ENCODE measurements at regions not wholly inside any gene's neighbourhood (a gene's known extent, or its start where the extent isn't known, plus 50 kb on each side); places are given as distances from the start of the nearest gene placed in this dataset.

- H3K9me3 ChIP-seq = no peaks in the 10 kb centered on the region
- intact Hi-C loops (cut with DNase I; ENCODE audit: low total_unique reads) = no loop called here
- 71 to 81% (median 75%) methylated on average over 8 of the region's 8 CpGs for WGBS, 5 donors
Observed at GRCh38 chr7:106471686-106472440, 187.1 kb upstream of the NAMPT start.

GRCh38 chr7:106471021-106471420, 186.2 kb upstream of the NAMPT start:
- H3K27me3 ChIP-seq (replicated peaks in 1 of 7) = peaks cover 0 to 4% (median 0%) of the 10 kb centered on the region in 7 donors
- DNase-seq = no peak
- H3K9me3 ChIP-seq = no peaks in the 10 kb centered on the region
- 78 to 89% (median 82%) methylated on average over 2 of the region's 2 CpGs for WGBS, 5 donors
- TF ChIP-seq POLR2A (IDR thresholded peaks at IDR 0.05) (no peak), POLR2AphosphoS5 (IDR thresholded peaks at IDR 0.05) (no peak), CTCF (IDR thresholded peaks at IDR 0.05 in 8 of 11, conservative IDR thresholded peaks at IDR 0.05 in 3 of 11) (no peak)
- peaks cover 0 to 6% (median under 1%) of the 10 kb centered on the region in 6 donors for H3K4me1 ChIP-seq
- no peak overlapping the region for H3K27ac ChIP-seq
- H3K4me3 ChIP-seq = no peak overlapping the region
- no peaks in the 10 kb centered on the region for H3K36me3 ChIP-seq
- intact Hi-C loops (cut with DNase I; ENCODE audit: low total_unique reads) = no loop called here

More at GRCh38 chr7:106471686-106472440, 187.1 kb upstream of the NAMPT start:
- TF ChIP-seq CTCF (IDR thresholded peaks at IDR 0.05 in 8 of 11, conservative IDR thresholded peaks at IDR 0.05 in 3 of 11) (no peak), POLR2AphosphoS5 (IDR thresholded peaks at IDR 0.05) (no peak)
- no peak for DNase-seq
- H3K36me3 ChIP-seq = no peaks in the 10 kb centered on the region
- no peak overlapping the region for H3K27ac ChIP-seq
- peaks cover 0 to 4% (median 0%) of the 10 kb centered on the region in 7 donors for H3K27me3 ChIP-seq (replicated peaks in 1 of 7)
- H3K4me1 ChIP-seq = no peaks in the 10 kb centered on the region
- no peak overlapping the region for H3K4me3 ChIP-seq

- H3K27ac ChIP-seq = peak overlapping the region in 4 of 8 donors; percentile 29 to 60 (median 38)
- no peaks in the 10 kb centered on the region for H3K9me3 ChIP-seq
- H3K4me3 ChIP-seq = no peak overlapping the region
- H3K4me1 ChIP-seq = peaks cover 0 to 36% (median 24%) of the 10 kb centered on the region in 6 donors
- no peaks in the 10 kb centered on the region for H3K36me3 ChIP-seq
- no peak for DNase-seq
- 61 to 82% (median 64%) methylated on average over 5 of the region's 5 CpGs for WGBS, 5 donors
- TF ChIP-seq POLR2A (IDR thresholded peaks at IDR 0.05) (no peak), CTCF (IDR thresholded peaks at IDR 0.05 in 8 of 11, conservative IDR thresholded peaks at IDR 0.05 in 3 of 11) (no peak), POLR2AphosphoS5 (IDR thresholded peaks at IDR 0.05) (no peak)
- intact Hi-C loops (cut with DNase I; ENCODE audit: low total_unique reads) = no loop called here
- H3K27me3 ChIP-seq (replicated peaks in 1 of 7) = peaks cover 0 to 4% (median 0%) of the 10 kb centered on the region in 7 donors
Observed at GRCh38 chr7:106466867-106467266, 182.1 kb upstream of the NAMPT start.

- no peak for DNase-seq
- 63 to 79% (median 65%) methylated on average over 5 of the region's 5 CpGs for WGBS, 5 donors
- Histone ChIP-seq H3K4me3 (no peak overlapping the region), H3K4me1 (peaks cover 0 to 39% (median 26%) of the 10 kb centered on the region in 6 donors), H3K27ac (peak overlapping the region in 6 of 8 donors; percentile 35 to 60 (median 47)), H3K36me3 (no peaks in the 10 kb centered on the region), H3K9me3 (no peaks in the 10 kb centered on the region), H3K27me3 (replicated peaks in 1 of 7) (peaks cover 0 to 4% (median 0%) of the 10 kb centered on the region in 7 donors)
- intact Hi-C loops (cut with DNase I; ENCODE audit: low total_unique reads) = no loop called here
- TF ChIP-seq POLR2A (IDR thresholded peaks at IDR 0.05) (no peak), CTCF (IDR thresholded peaks at IDR 0.05 in 8 of 11, conservative IDR thresholded peaks at IDR 0.05 in 3 of 11) (no peak), POLR2AphosphoS5 (IDR thresholded peaks at IDR 0.05) (peak in 1 of 3 donors; percentile 18)
Observed at GRCh38 chr7:106465704-106466468, 181.1 kb upstream of the NAMPT start.

Measured in spleen (tissue), 11 donors.